H4 (cell line): ENCODE measurements at regions not wholly inside any gene's neighbourhood (a gene's known extent, or its start where the extent isn't known, plus 50 kb on each side); places are given as distances from the start of the nearest gene placed in this dataset.

Experiments used
- DNase-seq: peaks from one replicate; pipeline ENCODE4 v3.0.0-alpha.2; 2015; ENCODE audit warnings: low spot score

DNA sequence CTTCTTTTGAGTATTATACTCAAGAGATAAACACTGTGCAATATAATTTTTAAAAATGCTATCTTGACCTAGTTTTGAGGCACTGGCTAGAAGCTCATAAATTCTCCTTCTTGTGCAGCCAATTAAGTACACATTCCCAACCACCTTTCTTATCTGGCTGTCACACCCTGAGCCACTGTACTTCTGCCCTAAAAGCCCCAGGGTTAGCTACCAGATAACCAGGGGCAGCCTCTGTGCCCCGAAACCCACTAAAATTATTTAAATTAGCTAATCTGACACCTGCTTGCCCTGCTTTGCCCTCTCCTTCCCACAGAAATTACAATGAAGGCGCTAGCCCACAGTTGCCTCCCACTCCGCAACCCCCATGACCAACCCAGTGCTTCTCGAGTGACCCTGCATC is 597.3 kb upstream of the TYRP1 start:
- no peak for DNase-seq

- DNase-seq: no peak
These were observed 559.8 kb upstream of the TYRP1 start for GRCh38 chr9:12133416-12133815.

DNA sequence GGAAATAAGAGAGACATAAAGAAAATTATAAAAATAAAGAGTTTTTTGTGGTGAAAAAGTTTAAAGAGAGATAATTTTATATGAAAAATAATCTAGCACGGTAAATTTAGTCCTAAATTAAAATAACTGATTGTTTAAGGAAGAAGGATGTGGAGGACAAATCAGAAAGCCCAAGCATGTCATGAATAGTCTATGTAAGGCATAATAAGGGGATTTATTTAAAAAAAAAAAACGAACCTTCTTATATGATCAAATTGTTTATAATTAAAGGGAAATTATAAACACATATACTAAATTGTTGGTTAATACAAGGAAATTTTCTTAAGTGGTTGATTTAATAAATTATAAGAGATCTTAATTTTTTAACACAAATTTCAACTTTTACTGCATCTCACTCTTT is 551.8 kb upstream of the TYRP1 start:
- no peak for DNase-seq

- no peak for DNase-seq
These were observed 537.6 kb upstream of the TYRP1 start for GRCh38 chr9:12155401-12156134.

- no peak for DNase-seq
These were observed 530.9 kb upstream of the TYRP1 start for GRCh38 chr9:12162181-12162815.

GRCh38 chr9:12163723-12164458 is 529.3 kb upstream of the TYRP1 start:
- DNase-seq: no peak

- DNase-seq: no peak
These were observed 526.7 kb upstream of the TYRP1 start for GRCh38 chr9:12166518-12166917.

DNA sequence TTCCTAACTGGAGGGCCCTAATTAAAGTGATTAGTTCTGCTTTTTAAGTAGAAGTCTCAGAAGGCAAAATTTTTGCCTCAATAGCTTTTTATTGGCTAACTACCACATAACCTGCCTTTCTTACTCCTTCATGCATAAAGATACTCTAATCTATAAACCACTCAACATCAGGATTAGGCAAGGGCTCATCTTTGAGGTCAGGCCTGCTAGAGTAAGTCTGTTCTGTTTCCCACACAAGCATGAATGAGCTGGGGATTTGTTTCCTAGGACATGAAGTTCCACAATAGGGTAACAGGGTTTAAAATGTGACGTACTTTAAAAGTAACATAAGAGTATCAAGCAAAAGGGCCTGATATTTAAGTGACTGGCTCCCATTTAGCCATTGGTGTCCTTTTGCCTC is 522.7 kb upstream of the TYRP1 start:
- DNase-seq: no peak

- no peak for DNase-seq
These were observed 514.6 kb upstream of the TYRP1 start for GRCh38 chr9:12178634-12179033.

DNA sequence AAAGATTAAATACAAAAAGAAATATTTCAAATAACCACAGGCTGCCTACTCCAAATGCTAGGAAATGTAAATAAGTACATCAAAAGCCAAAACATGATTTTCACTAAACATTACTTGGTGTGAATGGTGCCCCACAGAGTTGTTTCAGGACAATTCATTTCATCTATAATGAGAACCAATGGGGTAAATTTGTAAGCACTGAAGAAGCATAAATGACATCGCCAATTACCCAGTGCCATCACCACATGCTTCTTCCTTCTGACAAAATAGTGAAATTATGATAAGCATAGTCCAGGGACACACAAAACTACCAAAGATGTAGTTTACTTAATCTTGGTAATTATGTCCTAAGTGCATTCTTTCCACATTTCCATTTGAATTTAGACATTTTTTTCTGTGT is 510.4 kb upstream of the TYRP1 start:
- DNase-seq: no peak

GRCh38 chr9:12183321-12183720 is 509.9 kb upstream of the TYRP1 start:
- DNase-seq: no peak

DNA sequence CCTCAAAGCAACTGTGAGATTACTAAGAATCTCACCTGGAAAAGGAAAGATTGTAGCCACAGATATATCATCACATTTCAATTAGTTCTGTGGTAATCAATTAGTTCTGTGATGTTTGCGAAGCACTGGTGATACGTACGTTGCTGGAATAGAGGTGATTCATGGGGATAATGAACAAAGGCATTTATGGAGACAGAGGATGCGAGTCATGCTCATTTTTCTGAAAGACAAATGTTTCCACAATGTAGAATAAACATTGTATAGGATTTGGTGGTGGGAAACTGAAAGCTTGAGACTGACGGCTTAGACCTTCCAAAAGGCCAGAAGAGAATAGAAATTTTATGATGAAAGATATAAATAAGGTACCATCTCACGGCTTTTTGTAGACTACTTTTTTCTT is 507.3 kb upstream of the TYRP1 start:
- no peak for DNase-seq

DNA sequence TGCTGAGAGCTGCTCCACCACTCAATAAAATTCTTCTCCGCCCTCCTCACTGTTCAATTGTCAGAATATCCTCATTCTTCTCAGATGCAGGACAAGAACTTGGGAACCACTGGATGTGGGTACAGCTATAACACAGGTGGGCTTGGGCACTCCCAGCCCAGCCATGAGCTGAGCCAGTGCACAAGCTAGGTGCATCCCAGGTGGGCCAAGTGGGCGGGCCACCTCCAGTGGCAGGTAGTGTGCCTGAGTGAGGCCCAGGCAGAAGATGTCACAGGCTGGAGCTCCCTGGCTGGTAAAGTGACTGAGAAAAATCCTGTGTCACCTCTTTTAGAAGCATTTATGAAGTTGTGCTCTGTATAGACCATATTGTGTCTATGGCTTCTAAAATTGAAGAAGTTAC is 501.6 kb upstream of the TYRP1 start:
- DNase-seq: no peak

- DNase-seq: no peak
These were observed 498.5 kb upstream of the TYRP1 start for GRCh38 chr9:12194731-12195130.

- DNase-seq: no peak
These were observed 497.7 kb upstream of the TYRP1 start for GRCh38 chr9:12195456-12195855.

- DNase-seq: no peak
These were observed 488.7 kb upstream of the TYRP1 start for GRCh38 chr9:12204512-12204911.

DNA sequence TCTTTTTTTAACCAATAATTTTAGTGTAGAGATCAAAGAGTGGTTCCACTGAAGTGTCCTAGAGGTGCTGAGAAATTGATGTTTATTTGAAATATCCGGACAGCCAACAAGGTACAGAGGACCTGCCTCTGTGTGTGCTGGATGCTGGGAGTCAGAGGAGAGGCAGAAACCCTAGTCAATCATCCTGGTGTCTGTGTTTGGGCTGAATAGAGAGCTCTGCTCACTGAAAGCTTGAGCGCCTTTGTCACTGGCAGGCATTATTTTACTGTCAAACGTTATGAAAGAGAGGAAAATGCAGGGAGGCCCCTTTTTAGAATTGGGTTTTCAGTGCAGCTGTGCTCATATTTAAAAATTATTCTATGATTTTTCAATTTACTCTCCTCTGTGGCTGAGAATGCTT is 480.3 kb upstream of the TYRP1 start:
- DNase-seq: no peak

DNA sequence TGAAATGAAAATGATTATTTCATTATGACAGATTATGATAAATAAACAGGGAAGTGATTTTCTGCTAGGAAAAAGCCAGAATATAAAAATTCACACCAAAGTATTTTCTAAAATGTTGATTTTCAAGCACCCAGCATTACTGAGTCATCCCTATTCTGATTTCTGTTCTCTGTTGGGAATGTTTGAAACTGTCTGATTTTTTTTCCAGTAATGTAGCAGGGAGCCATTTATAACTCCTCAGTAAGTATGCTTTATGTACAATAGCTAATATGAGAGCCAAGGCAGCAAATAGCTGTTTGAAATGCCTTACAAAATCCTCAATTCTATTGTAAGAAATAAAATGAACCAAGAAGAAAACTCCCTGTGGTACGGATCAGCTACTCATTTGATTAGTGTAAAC is 471.7 kb upstream of the TYRP1 start:
- no peak for DNase-seq

GRCh38 chr9:12224449-12224848 is 468.7 kb upstream of the TYRP1 start:
- DNase-seq: no peak

- DNase-seq: no peak
These were observed 462.5 kb upstream of the TYRP1 start for GRCh38 chr9:12230708-12231107.

- DNase-seq: no peak
These were observed 461.4 kb upstream of the TYRP1 start for GRCh38 chr9:12231832-12232231.

- no peak for DNase-seq
These were observed 460.3 kb upstream of the TYRP1 start for GRCh38 chr9:12232836-12233235.

- DNase-seq: no peak
These were observed 439.2 kb upstream of the TYRP1 start for GRCh38 chr9:12253941-12254340.
